Body of pancreas (tissue), 4 donors: ENCODE measurements at regions not wholly inside any gene's neighbourhood (a gene's known extent, or its start where the extent isn't known, plus 50 kb on each side); places are given as distances from the start of the nearest gene placed in this dataset.

Experiments
- CTCF ChIP-seq, 7 experiments: fragments of 450-650 bp in 4 of 7; fragments of 200-600 bp in 3 of 7; sonication (generic) in 3 of 7; IDR thresholded peaks; one replicate each; pipeline ENCODE4 v1.5.1; 2016 to 2019; ENCODE audit warnings: antibody characterized with exemption in 7 of 7
- POLR2A ChIP-seq, 3 donors: fragments of 450-650 bp; IDR thresholded peaks; one replicate each; pipeline ENCODE4 v1.6.1; 2016; ENCODE audit warnings: antibody characterized with exemption in 3 of 3, mild to moderate bottlenecking in 2 of 3

DNA sequence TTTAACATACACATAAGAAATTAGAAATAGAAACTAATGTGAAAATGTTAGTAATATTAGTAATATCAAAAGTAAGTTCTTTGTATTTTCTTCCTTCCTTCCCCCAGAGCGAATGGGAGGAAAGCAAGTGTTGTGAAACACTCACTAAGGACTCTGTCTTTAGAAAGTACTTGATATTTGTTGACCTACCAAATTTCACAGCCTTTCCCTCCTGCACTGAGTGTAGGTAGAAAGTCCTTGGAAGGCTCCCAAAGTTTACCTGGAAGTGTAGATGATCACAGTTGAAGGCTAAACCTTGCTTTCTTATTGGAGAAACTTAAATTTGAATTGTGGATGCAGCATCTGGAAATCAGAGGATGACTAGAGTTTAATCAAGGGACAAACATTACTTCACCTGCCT lies 1459.5 kb upstream of the SPRY2 start:
- TF ChIP-seq CTCF (IDR thresholded peaks at IDR 0.05) (no peak), POLR2A (IDR thresholded peaks at IDR 0.05) (no peak)
